HL-60 (cell line): ENCODE measurements at regions not wholly inside any gene's neighbourhood (a gene's known extent, or its start where the extent isn't known, plus 50 kb on each side); places are given as distances from the start of the nearest gene placed in this dataset.

Source experiments
- CTCF ChIP-seq: IDR thresholded peaks from one replicate; pipeline ENCODE4 v1.5.1; 2011; ENCODE audit warnings: low read length, control low read depth, inconsistent platforms; ENCODE audit not compliant: insufficient read depth
- SPI1 ChIP-seq: IDR thresholded peaks from 2 replicates; pipeline ENCODE4 v1.6.1; 2012; ENCODE audit warnings: low read depth, mild to moderate bottlenecking, borderline replicate concordance

GRCh38 chr7:81877890-81878289, 108.0 kb upstream of the HGF start:
- TF ChIP-seq CTCF (no peak), SPI1 (no peak)
